ENCODE measurements at regions not wholly inside any gene's neighbourhood (a gene's known extent, or its start where the extent isn't known, plus 50 kb on each side); places are given as distances from the start of the nearest gene placed in this dataset.

DNA sequence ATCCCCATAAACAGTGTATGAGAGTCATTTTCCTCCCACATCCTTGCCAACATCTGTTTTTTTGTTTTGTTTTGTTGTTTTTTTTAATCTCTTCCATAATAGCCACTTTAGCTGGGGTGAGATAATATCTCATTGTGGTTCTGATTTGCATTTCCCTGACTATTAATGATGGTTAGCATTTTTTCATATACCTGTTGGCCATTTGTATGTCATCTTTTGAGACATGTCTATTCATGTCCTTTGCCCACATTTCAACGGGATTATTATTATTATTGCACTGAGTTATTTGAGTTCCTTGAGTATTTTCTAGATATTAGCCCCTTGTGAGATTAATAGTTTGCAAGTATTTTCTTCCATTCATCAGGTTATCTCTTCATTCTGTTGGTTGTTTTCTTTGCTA is 223.3 kb downstream of the LPIN1 start:
- no peaks in the 10 kb centered on the region for H3K27me3 ChIP-seq
- no peak for TF ChIP-seq Cebpa-rat (IDR thresholded peaks at IDR 0.05)
- no peak overlapping the region for H3K9ac ChIP-seq
- H3K27ac ChIP-seq = no peak overlapping the region
- no peaks in the 10 kb centered on the region for H3K36me3 ChIP-seq
- peaks cover 29% of the 10 kb centered on the region for H3K4me1 ChIP-seq
- peaks cover 22% of the 10 kb centered on the region for H3K9me3 ChIP-seq
- no peak overlapping the region for H3K4me3 ChIP-seq
- no peaks in the 10 kb centered on the region for H4K20me1 ChIP-seq
- H3K4me2 ChIP-seq = no peak overlapping the region

DNA sequence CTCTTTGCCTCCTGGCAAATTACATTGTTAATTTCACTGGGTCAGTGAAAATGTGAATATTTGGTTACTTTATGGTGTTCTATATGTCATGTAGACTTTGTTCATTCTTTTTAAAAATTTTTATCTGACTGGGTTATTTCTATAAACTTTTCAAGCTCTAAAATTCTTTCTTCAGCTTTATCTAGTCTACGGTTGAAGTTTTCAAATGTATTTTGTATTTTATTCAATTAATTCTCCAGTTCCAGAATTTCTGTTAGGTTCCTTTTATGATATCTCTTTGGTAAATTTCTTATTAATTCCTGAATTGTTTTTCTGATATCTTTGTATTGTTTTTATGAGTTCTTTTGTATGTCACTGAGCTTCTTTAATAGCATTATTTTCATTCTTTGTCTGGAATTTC is 228.1 kb downstream of the LPIN1 start:
- no peaks in the 10 kb centered on the region for H3K36me3 ChIP-seq
- no peak overlapping the region for H3K4me2 ChIP-seq
- no peaks in the 10 kb centered on the region for H3K27me3 ChIP-seq
- no peaks in the 10 kb centered on the region for H3K4me1 ChIP-seq
- H4K20me1 ChIP-seq = no peaks in the 10 kb centered on the region
- no peak overlapping the region for H3K4me3 ChIP-seq
- H3K9me3 ChIP-seq = peaks cover 34% of the 10 kb centered on the region
- no peak for TF ChIP-seq Cebpa-rat (IDR thresholded peaks at IDR 0.05)
- H3K9ac ChIP-seq = no peak overlapping the region
- no peak overlapping the region for H3K27ac ChIP-seq

DNA sequence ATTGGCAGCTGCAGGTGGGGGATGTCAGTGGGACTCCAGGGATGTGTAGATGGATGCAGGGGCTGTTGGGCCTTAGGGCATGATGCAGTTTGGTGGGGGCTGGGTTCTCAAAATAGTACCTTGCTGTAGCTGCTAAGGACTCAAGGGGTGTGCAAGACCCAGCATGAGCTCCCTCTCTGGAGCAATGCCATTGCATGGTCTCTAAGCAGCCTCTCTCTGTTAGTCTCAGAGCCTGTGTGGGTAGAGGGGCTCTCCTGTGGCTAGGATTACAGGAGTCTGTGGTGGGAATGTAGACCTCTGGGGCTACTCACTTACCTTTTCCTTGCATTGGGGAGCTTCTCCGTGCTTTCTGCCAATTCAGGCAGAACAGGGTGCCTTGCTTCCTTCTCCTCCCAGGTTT is 228.9 kb downstream of the LPIN1 start:
- H3K27ac ChIP-seq = no peak overlapping the region
- no peaks in the 10 kb centered on the region for H4K20me1 ChIP-seq
- no peaks in the 10 kb centered on the region for H3K36me3 ChIP-seq
- no peak overlapping the region for H3K9ac ChIP-seq
- H3K4me1 ChIP-seq = no peaks in the 10 kb centered on the region
- H3K9me3 ChIP-seq = peaks cover 34% of the 10 kb centered on the region
- H3K27me3 ChIP-seq = no peaks in the 10 kb centered on the region
- H3K4me2 ChIP-seq = no peak overlapping the region
- no peak for TF ChIP-seq Cebpa-rat (IDR thresholded peaks at IDR 0.05)
- H3K4me3 ChIP-seq = no peak overlapping the region

DNA sequence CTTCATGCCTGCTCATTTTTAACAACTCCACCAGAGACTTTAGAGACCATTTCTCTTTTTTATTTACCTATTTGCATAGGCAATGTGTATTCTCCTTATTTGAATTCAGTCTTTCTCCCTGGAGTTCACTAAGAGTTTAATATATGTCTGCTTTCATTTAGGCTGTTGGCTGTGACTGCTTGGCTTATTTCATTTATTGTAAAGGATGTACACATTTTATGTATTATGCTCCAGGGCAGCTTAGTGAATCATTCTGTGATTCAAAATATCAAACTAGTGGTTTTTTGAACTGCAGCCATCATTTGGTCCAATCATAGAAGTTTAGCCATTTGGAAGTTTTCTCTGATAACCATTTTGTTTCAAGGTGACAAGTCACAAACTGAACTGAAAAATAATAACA is 229.6 kb downstream of the LPIN1 start:
- H3K27me3 ChIP-seq = no peaks in the 10 kb centered on the region
- H3K36me3 ChIP-seq = no peaks in the 10 kb centered on the region
- H3K9me3 ChIP-seq = peaks cover 36% of the 10 kb centered on the region
- H3K27ac ChIP-seq = no peak overlapping the region
- H3K9ac ChIP-seq = no peak overlapping the region
- no peaks in the 10 kb centered on the region for H3K4me1 ChIP-seq
- TF ChIP-seq Cebpa-rat (IDR thresholded peaks at IDR 0.05) = no peak
- H3K4me3 ChIP-seq = no peak overlapping the region
- no peak overlapping the region for H3K4me2 ChIP-seq
- H4K20me1 ChIP-seq = no peaks in the 10 kb centered on the region

DNA sequence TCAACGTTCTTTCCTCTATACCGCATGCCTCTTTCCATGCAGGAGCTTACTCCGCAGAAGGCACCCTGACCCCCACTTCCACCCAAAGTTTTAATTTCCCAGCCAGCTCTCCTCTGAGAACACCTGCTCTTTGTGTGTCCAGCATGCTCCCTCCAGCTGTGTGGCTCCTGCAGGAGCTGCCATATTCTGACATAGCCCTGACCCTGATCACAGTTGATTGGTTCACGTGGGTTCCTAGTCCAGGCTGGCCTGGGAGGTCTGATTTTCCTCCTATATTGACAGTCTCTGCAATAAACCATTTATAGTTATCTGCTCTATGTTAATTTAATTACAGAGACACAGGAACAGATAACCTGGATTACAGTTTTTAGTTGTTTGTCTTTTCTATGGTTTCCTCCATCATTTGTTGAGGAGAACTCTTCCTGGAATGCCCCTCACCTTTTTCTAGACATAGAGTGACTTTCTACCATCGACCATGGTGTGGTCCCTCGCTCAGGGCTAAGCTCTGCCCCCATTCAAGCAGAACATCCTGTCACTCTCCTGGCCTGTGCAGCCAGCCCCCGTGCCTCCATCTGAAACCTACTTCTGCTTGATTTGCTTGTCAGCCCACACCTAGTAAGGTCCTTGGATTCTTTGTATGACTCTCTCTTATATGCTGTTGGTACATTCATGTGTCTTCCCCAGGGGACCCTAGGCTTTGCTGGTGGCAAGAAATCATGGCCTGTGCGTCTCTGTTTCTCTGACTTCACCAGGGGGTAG is 231.5 kb downstream of the LPIN1 start:
- H3K4me2 ChIP-seq = no peak overlapping the region
- no peaks in the 10 kb centered on the region for H3K4me1 ChIP-seq
- no peak for TF ChIP-seq Cebpa-rat (IDR thresholded peaks at IDR 0.05)
- H3K9ac ChIP-seq = no peak overlapping the region
- H3K27ac ChIP-seq = no peak overlapping the region
- peaks cover 51% of the 10 kb centered on the region for H3K9me3 ChIP-seq
- H4K20me1 ChIP-seq = no peaks in the 10 kb centered on the region
- no peaks in the 10 kb centered on the region for H3K27me3 ChIP-seq
- no peak overlapping the region for H3K4me3 ChIP-seq
- H3K36me3 ChIP-seq = no peaks in the 10 kb centered on the region

DNA sequence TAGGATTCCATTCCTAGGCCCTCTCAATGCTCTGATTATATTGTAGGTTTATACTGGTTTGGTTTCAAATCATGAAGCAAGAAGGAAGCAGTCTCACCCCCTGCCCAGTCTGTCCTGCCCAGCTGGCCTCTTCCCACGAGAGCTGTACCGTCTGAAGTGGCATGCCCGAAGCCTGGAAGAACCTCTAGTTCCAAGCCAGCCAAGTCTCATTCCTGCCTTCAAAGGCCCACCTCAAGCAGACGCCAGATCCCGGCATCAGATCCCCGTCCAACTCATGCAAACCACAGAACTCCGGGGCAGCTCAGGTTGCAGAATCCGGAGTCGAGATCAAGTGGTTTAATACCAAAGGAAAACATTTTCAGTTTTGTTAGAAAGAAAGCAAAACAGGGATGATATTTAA is 234.4 kb downstream of the LPIN1 start:
- Histone ChIP-seq H3K4me3 (no peak overlapping the region), H3K9me3 (peaks cover 29% of the 10 kb centered on the region), H3K36me3 (no peaks in the 10 kb centered on the region), H4K20me1 (no peaks in the 10 kb centered on the region), H3K9ac (no peak overlapping the region), H3K4me2 (no peak overlapping the region), H3K4me1 (no peaks in the 10 kb centered on the region), H3K27ac (no peak overlapping the region), H3K27me3 (no peaks in the 10 kb centered on the region)
- no peak for TF ChIP-seq Cebpa-rat (IDR thresholded peaks at IDR 0.05)

DNA sequence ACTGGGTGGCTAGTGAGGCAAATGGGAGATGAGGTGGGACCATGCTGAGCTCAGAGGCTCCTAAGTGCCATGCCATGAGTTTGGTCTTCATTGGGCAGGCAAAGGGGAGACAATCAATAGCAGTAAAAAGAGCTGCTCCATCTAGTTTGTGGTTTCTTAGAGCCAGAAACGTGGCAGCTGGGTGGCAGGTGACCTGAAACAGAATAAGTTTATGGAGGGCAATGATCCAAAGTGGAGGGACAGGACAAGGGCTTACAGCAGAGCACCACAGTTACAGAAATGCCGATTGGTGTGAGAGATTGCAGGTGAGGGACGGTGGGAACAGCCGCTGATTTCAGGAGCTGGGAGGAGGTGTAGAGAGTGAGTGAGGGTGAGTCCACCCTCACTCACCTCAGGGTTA is 237.0 kb downstream of the LPIN1 start:
- Histone ChIP-seq H3K9me3 (peaks cover 28% of the 10 kb centered on the region), H4K20me1 (no peaks in the 10 kb centered on the region), H3K4me3 (no peak overlapping the region), H3K27ac (no peak overlapping the region), H3K27me3 (no peaks in the 10 kb centered on the region), H3K4me2 (no peak overlapping the region), H3K9ac (no peak overlapping the region), H3K4me1 (no peaks in the 10 kb centered on the region), H3K36me3 (no peaks in the 10 kb centered on the region)
- no peak for TF ChIP-seq Cebpa-rat (IDR thresholded peaks at IDR 0.05)

DNA sequence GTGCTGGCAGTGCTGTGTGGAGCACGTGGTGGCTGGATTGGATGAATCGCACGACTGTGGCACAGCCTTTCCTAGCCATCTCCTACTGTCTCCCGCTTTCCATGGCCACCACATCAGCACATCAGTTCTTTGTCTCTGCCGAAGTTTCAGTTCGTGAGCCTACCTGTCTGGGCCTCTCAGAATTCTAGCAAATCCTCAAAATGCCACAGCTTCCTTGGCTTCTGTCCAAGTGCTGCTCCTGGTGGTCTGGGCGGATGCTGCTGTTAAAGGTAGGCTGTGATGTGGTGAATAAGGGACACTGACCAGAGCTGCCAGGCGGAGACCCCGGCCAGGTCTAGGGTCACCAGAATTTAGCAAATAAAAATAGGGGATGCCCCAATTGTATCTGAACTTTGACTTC is 237.4 kb downstream of the LPIN1 start:
- Histone ChIP-seq H3K27me3 (no peaks in the 10 kb centered on the region), H3K4me3 (no peak overlapping the region), H3K36me3 (no peaks in the 10 kb centered on the region), H3K9ac (no peak overlapping the region), H3K4me2 (no peak overlapping the region), H3K27ac (no peak overlapping the region), H3K9me3 (peaks cover 32% of the 10 kb centered on the region), H4K20me1 (no peaks in the 10 kb centered on the region), H3K4me1 (no peaks in the 10 kb centered on the region)
- TF ChIP-seq Cebpa-rat (IDR thresholded peaks at IDR 0.05) = no peak

DNA sequence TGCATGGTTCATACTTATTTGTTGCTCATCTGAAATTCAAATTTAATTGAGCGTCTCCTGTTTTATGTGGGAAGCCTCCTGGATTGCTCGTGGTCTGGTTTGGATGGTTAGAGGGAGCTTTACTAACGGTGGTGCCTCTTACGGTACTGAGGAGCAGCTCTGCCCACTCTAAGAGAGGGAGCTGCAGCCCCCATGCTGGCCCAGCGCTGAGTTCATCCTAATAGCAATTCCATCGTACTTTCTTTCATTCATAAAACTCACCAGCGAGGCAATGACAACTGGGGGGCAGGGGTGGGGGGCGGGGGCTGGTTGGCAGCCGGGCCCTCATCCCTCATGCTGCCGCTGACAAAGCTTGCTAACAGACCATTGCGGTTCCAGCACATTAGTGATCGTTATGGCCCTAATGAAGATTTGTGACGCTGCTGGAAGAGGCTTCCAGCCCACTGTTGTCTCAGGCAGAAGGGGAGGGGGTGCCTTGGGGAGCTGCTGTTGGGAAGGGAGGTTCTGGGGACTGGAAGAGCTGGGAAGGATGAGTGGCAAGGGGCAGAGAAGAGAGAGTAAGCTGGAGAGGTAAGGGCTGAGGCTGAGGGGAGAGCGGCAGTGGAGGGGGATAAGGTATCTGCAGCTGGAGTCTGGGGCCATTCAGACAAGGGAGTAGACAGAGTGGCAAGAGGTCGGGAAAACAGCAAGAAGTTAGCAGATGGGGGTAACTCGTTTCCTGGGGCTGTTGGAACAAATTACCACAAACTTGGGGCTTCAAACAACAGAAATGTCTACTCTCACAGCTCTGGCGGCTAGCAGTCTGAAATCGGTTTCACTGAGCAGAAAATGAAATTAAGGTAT is 238.1 kb downstream of the LPIN1 start:
- H3K36me3 ChIP-seq = no peaks in the 10 kb centered on the region
- no peak overlapping the region for H3K27ac ChIP-seq

DNA sequence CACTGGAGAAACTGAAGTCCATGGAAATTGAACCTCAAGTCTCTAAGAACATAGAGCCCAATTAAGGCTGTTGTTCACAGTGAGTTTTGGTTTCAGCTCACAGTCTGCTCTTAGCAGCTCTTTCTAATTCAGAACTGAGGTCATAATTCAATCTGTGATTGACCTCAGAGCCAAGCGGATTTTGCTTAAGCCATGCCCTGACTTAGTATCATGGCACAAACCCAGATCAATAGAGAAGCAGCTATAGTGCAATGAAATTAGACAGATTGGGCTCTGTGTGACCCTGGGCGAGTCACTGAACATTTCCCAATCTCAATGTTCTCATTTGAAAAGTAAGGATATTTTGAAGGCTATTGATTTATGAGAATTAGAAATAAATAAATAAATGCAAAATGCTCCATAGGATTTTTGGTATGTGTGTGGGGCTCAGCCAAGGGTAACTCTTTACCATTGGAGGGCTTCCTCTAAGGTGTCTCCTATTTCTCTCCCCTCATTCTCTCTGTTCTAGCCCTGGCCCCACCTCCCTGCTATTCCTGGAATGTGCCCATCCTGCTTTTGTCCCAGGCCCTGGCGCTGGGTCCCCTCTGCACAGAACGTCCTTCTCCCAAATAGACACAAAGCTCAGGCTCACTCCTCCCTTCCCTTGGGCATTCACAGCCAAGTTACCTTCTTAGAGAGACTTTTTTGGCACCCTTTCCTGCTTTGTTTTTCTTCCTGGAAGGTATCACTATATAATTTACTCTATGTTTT is 239.6 kb downstream of the LPIN1 start:
- Histone ChIP-seq H3K4me2 (no peak overlapping the region), H3K9me3 (peaks cover 24% of the 10 kb centered on the region), H3K4me1 (no peaks in the 10 kb centered on the region), H3K4me3 (no peak overlapping the region), H3K9ac (no peak overlapping the region), H3K27me3 (no peaks in the 10 kb centered on the region), H4K20me1 (no peaks in the 10 kb centered on the region), H3K27ac (no peak overlapping the region), H3K36me3 (no peaks in the 10 kb centered on the region)
- TF ChIP-seq Cebpa-rat (IDR thresholded peaks at IDR 0.05) = no peak

More for the DNA sequence above, 238.1 kb downstream of the LPIN1 start:
- no peak overlapping the region for H3K4me2 ChIP-seq
- TF ChIP-seq Cebpa-rat (IDR thresholded peaks at IDR 0.05) = no peak
- no peak overlapping the region for H3K4me3 ChIP-seq
- H3K4me1 ChIP-seq = no peaks in the 10 kb centered on the region
- H4K20me1 ChIP-seq = no peaks in the 10 kb centered on the region
- no peak overlapping the region for H3K9ac ChIP-seq
- no peaks in the 10 kb centered on the region for H3K27me3 ChIP-seq
- H3K9me3 ChIP-seq = peaks cover 32% of the 10 kb centered on the region
